Panc1 (cell line): ENCODE measurements at regions not wholly inside any gene's neighbourhood (a gene's known extent, or its start where the extent isn't known, plus 50 kb on each side); places are given as distances from the start of the nearest gene placed in this dataset.

Source experiments
- ATAC-seq: fragments of 200-7000 bp; cut with Tn5 transposase; 2 replicates; pipeline ENCODE4 v1.9.1; 2020; ENCODE audit warnings: mild to moderate bottlenecking, moderate library complexity
- BruUV-seq: library from RNA; stranded (reverse); fragments of 400-500 nt; replicated peaks from 2 replicates; lab custom pipeline; 2021; lab: Mats Ljungman, UMichigan
- CTCF ChIA-PET: fragments of 300-600 bp; sonication (Branson Sonifier 250); formaldehyde crosslinking; loops from one replicate; lab custom pipeline; 2022; ENCODE audit warnings: antibody characterized with exemption; lab: Charles Lee
- POLR2A ChIA-PET: fragments of 300-600 bp; sonication (Branson Sonifier 250); formaldehyde crosslinking; loops from one replicate; lab custom pipeline; 2022; ENCODE audit warnings: antibody characterized with exemption; lab: Charles Lee
- DNase-seq: peaks from one replicate; pipeline ENCODE4 v3.0.0-alpha.2; 2010; ENCODE audit warnings: low read depth, low spot score
- H3K27ac ChIP-seq: 2 replicates; pipeline ENCODE4 v1.5.1; 2011; ENCODE audit warnings: mild to moderate bottlenecking, low read length, inconsistent platforms
- H3K27me3 ChIP-seq: fragments of 200-500 bp; sonication (Bioruptor generic); 2 replicates; pipeline ENCODE4 v1.6.0; 2014; ENCODE audit warnings: low read length, inconsistent platforms; ENCODE audit not compliant: control insufficient read depth, insufficient read depth
- H3K36me3 ChIP-seq: fragments of 200-500 bp; sonication (Bioruptor generic); 2 replicates; pipeline ENCODE4 v1.5.1; 2014; ENCODE audit warnings: inconsistent platforms, mild to moderate bottlenecking, low read length, moderate library complexity; ENCODE audit not compliant: control insufficient read depth, insufficient read depth
- H3K4me1 ChIP-seq: 2 replicates; pipeline ENCODE4 v1.5.1; 2011; ENCODE audit warnings: inconsistent platforms, mild to moderate bottlenecking, low read length, moderate library complexity; ENCODE audit not compliant: control insufficient read depth, insufficient read depth
- H3K4me3 ChIP-seq, 2 experiments: 2 replicates each; pipeline ENCODE4 v1.5.1; 2011 to 2012; ENCODE audit warnings: low read depth in 2 of 2, low read length in 2 of 2, mild to moderate bottlenecking in 2 of 2, inconsistent platforms in 1 of 2, moderate library complexity in 1 of 2
- H3K9me3 ChIP-seq: fragments of 200-500 bp; sonication (Bioruptor generic); 2 replicates; pipeline ENCODE4 v1.5.1; 2014; ENCODE audit warnings: low read depth, mild to moderate bottlenecking, inconsistent platforms, low read length, moderate library complexity; ENCODE audit not compliant: control insufficient read depth, insufficient read depth
- POLR2AphosphoS5 ChIP-seq: IDR thresholded peaks from 2 replicates; pipeline ENCODE4 v1.6.1; 2012; ENCODE audit warnings: mild to moderate bottlenecking, low read depth, low read length, moderate library complexity
- REST ChIP-seq, 2 experiments: IDR thresholded peaks; 2 replicates each; pipeline ENCODE4 v1.6.1; 2011 to 2012; ENCODE audit warnings: low read depth in 2 of 2, control low read depth in 1 of 2, low read length in 1 of 2, mild to moderate bottlenecking in 1 of 2, moderate library complexity in 1 of 2; ENCODE audit not compliant: insufficient read depth in 1 of 2
- SIN3A ChIP-seq: IDR thresholded peaks from 2 replicates; pipeline ENCODE4 v1.6.1; 2012; ENCODE audit warnings: low read depth, mild to moderate bottlenecking, low read length, moderate library complexity, borderline replicate concordance; ENCODE audit not compliant: insufficient read depth
- TCF7L2 ChIP-seq: IDR thresholded peaks from 2 replicates; pipeline ENCODE4 v1.6.1; 2011; ENCODE audit warnings: mild to moderate bottlenecking, low read depth, low read length, inconsistent platforms
- in situ Hi-C: cut with HindIII; loops from 2 replicates; pipeline ENCODE4 v1.10.0; 2016; ENCODE audit warnings: low sequenced_read_pairs, low pct_unique_long_range_greater_than_20kb
- intact Hi-C: fragments of 100-400 bp; cut with micrococcal nuclease; formaldehyde crosslinking; loops from one replicate; pipeline ENCODE4 v1.10.0; 2022; ENCODE audit not compliant: unreplicated experiment
- TF ChIP-seq, protein P1 (sequence below): fragments of 450-650 bp; IDR thresholded peaks from 2 replicates; pipeline ENCODE4 v1.5.1; 2017; ENCODE audit warnings: mild to moderate bottlenecking

DNA sequence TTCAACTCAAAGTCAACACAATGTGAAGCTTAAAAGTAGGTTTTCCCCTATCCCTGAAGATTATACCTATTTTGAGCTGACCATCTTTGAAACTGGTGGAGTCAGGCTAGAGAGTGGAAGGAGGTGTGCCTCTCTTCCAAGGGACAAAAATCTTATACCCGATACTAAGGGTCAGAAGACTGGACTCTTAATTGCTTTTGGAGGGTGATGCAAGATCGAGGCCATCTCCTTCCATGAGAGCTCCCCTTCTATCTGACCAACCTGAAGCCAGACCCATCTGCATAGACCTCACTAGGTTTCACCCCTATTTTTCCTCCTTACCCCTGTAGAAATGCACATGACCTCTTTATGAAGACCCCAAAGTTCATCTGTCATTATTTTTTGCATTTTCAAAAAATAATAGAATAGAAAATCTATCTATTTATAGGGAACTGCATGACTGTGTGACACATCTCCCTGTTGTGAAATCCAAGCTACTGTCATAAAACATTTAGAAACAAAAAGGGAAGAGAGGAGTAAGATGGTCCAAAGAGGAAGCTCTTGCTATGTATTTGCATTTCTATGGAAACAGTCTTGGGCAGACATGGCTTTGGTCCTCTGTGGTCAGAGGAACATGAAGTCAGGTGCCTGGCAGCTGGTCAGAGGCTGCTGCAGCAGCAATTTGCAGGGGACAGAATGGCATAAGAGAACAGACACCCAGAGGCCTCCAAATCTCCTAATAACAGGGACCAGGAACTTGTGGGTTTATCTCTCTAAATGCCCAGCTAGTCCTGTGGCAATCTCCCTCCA lies 349.2 kb downstream of the MAFB start:
- in situ Hi-C loops (no loop called here), intact Hi-C loops (no loop called here)
- Histone ChIP-seq H3K4me1 (no peaks in the 10 kb centered on the region), H3K27ac (no peak overlapping the region), H3K27me3 (no peaks in the 10 kb centered on the region), H3K9me3 (peaks cover 5% of the 10 kb centered on the region; the same call in 1 of the 2 replicates), H3K4me3 (no peak overlapping the region), H3K36me3 (no peaks in the 10 kb centered on the region)
- BruUV-seq: no TSS peak
- ChIA-PET CTCF (no interaction called here), POLR2A (no interaction called here)
- ATAC-seq (no peak), DNase-seq (no peak)
- TF ChIP-seq REST (IDR thresholded peaks at IDR 0.05; ENCODE audit: insufficient read depth in 1 of 2, low read depth in 2 of 2, low read length in 1 of 2) (no peak), POLR2AphosphoS5 (no peak), SIN3A (no peak), TCF7L2 (no peak)
- TF ChIP-seq, protein P1, sequence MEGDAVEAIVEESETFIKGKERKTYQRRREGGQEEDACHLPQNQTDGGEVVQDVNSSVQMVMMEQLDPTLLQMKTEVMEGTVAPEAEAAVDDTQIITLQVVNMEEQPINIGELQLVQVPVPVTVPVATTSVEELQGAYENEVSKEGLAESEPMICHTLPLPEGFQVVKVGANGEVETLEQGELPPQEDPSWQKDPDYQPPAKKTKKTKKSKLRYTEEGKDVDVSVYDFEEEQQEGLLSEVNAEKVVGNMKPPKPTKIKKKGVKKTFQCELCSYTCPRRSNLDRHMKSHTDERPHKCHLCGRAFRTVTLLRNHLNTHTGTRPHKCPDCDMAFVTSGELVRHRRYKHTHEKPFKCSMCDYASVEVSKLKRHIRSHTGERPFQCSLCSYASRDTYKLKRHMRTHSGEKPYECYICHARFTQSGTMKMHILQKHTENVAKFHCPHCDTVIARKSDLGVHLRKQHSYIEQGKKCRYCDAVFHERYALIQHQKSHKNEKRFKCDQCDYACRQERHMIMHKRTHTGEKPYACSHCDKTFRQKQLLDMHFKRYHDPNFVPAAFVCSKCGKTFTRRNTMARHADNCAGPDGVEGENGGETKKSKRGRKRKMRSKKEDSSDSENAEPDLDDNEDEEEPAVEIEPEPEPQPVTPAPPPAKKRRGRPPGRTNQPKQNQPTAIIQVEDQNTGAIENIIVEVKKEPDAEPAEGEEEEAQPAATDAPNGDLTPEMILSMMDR: no peak

DNA sequence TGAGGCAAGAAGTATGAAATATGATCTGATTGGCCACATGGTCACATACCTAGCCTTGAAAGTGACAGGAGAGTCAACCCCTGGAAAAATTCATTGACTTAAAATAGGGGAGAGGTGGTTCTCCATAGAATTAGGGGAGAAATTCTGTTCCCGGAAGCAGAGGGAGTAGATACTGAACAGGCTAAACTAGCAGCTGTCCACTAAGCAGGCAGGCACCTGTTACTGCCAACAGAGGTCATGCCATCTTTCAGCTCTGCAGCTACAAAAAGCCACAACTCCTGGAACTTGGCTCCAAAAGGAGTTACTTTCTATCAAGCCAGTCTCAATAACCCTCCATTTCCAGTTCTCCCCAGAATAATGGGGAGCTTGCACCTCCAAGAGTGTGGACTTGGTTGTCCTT lies 352.5 kb downstream of the MAFB start:
- intact Hi-C loops: no loop called here
- no peaks in the 10 kb centered on the region for H3K27me3 ChIP-seq
- no peak for ATAC-seq
- DNase-seq: no peak
- no peaks in the 10 kb centered on the region for H3K4me1 ChIP-seq
- in situ Hi-C loops: no loop called here
- no peak overlapping the region for H3K4me3 ChIP-seq
- ChIA-PET CTCF (no interaction called here), POLR2A (no interaction called here)
- TF ChIP-seq, protein P1: no peak
- TF ChIP-seq REST (IDR thresholded peaks at IDR 0.05; ENCODE audit: insufficient read depth in 1 of 2, low read depth in 2 of 2, low read length in 1 of 2) (no peak), TCF7L2 (no peak), POLR2AphosphoS5 (no peak), SIN3A (no peak)
- no peaks in the 10 kb centered on the region for H3K36me3 ChIP-seq
- H3K27ac ChIP-seq: no peak overlapping the region
- no peaks in the 10 kb centered on the region for H3K9me3 ChIP-seq
- no TSS peak for BruUV-seq
